GM23248 (cell line): ENCODE measurements at regions not wholly inside any gene's neighbourhood (a gene's known extent, or its start where the extent isn't known, plus 50 kb on each side); places are given as distances from the start of the nearest gene placed in this dataset.
"Not testable (repeated sequence)": the region's sequence is repeated elsewhere in the genome, so short reads cannot be mapped to it uniquely, and the experiment has no call there.

Source experiments
- DNase-seq: peaks from one replicate; pipeline ENCODE4 v3.0.0-alpha.2; 2015
- H2AFZ ChIP-seq: fragments of 200-600 bp; sonication (generic); 2 replicates; pipeline ENCODE4 v1.6.1; 2016; ENCODE audit warnings: antibody characterized with exemption
- H3F3A ChIP-seq: fragments of 200-600 bp; sonication (generic); 2 replicates; pipeline ENCODE4 v1.6.1; 2016; ENCODE audit warnings: mild to moderate bottlenecking, antibody characterized with exemption, mixed run types; ENCODE audit not compliant: insufficient read depth
- H3K27ac ChIP-seq: fragments of 200-600 bp; sonication (generic); 2 replicates; pipeline ENCODE4 v1.5.1; 2016; ENCODE audit warnings: mild to moderate bottlenecking
- H3K27me3 ChIP-seq: fragments of 200-600 bp; sonication (generic); replicated peaks from 2 replicates; pipeline ENCODE4 v1.6.1; 2016; ENCODE audit warnings: mild to moderate bottlenecking; ENCODE audit not compliant: insufficient read depth
- H3K36me3 ChIP-seq: fragments of 200-600 bp; sonication (generic); 2 replicates; pipeline ENCODE4 v1.6.1; 2016; ENCODE audit warnings: low read depth, mild to moderate bottlenecking
- H3K4me1 ChIP-seq: fragments of 200-600 bp; sonication (generic); 2 replicates; pipeline ENCODE4 v1.6.1; 2016; ENCODE audit warnings: mild to moderate bottlenecking; ENCODE audit not compliant: insufficient read depth
- H3K4me2 ChIP-seq: fragments of 200-600 bp; sonication (generic); one replicate; pipeline ENCODE4 v1.6.1; 2016; ENCODE audit warnings: mild to moderate bottlenecking; ENCODE audit not compliant: unreplicated experiment
- H3K4me3 ChIP-seq: fragments of 200-600 bp; sonication (generic); 2 replicates; pipeline ENCODE4 v1.5.1; 2016; ENCODE audit warnings: mild to moderate bottlenecking
- H3K79me2 ChIP-seq: fragments of 200-600 bp; sonication (generic); 2 replicates; pipeline ENCODE4 v1.6.1; 2016; ENCODE audit warnings: mild to moderate bottlenecking; ENCODE audit not compliant: insufficient read depth
- H3K9ac ChIP-seq: fragments of 200-600 bp; sonication (generic); 2 replicates; pipeline ENCODE4 v1.6.1; 2016; ENCODE audit warnings: mild to moderate bottlenecking
- H3K9me2 ChIP-seq: fragments of 200-600 bp; sonication (generic); 2 replicates; pipeline ENCODE4 v1.6.1; 2016; ENCODE audit warnings: mixed run types, mild to moderate bottlenecking, moderate library complexity; ENCODE audit not compliant: insufficient read depth
- H3K9me3 ChIP-seq: fragments of 200-600 bp; sonication (generic); one replicate; pipeline ENCODE4 v1.6.1; 2017; ENCODE audit warnings: low read depth
- H4K20me1 ChIP-seq: fragments of 200-600 bp; sonication (generic); 2 replicates; pipeline ENCODE4 v1.6.0; 2016; ENCODE audit not compliant: insufficient read depth
- EZH2 ChIP-seq: fragments of 200-600 bp; sonication (generic); IDR thresholded peaks from 2 replicates; pipeline ENCODE4 v1.6.1; 2018; ENCODE audit warnings: antibody characterized with exemption, mild to moderate bottlenecking; ENCODE audit not compliant: insufficient read depth, poor library complexity, severe bottlenecking
- EZH2phosphoT487 ChIP-seq: fragments of 200-600 bp; sonication (generic); IDR thresholded peaks from 2 replicates; pipeline ENCODE4 v1.6.1; 2018; ENCODE audit warnings: antibody characterized with exemption, moderate library complexity, mild to moderate bottlenecking, low read depth; ENCODE audit not compliant: insufficient read depth
- WGBS, 2 experiments: methylation state at CpG; one replicate each; pipeline ENCODE4 v1.1.6; 2015 to 2017; ENCODE audit warnings: low lambda C conversion rate in 2 of 2, low coverage in 1 of 2; ENCODE audit errors: missing lambda C conversion rate in 2 of 2; 5-methylcytosine and 5-hydroxymethylcytosine counted together
- in situ Hi-C: fragments of 300-500 bp; cut with MboI; formaldehyde crosslinking; loops from 2 replicates; pipeline ENCODE4 v1.15.0; 2020

- Histone ChIP-seq H3K9me2 (no peaks in the 10 kb centered on the region), H2AFZ (no peak overlapping the region), H3K27me3 (no peaks in the 10 kb centered on the region; the same call in 1 of the 2 replicates), H3K4me2 (no peak overlapping the region), H3K9ac (no peak overlapping the region), H3K79me2 (no peaks in the 10 kb centered on the region), H3K9me3 (no peaks in the 10 kb centered on the region), H4K20me1 (no peaks in the 10 kb centered on the region), H3K4me1 (no peaks in the 10 kb centered on the region), H3K36me3 (no peaks in the 10 kb centered on the region), H3K4me3 (no peak overlapping the region), H3F3A (no peaks in the 10 kb centered on the region), H3K27ac (no peak overlapping the region)
- in situ Hi-C loops, result no loop called here
- TF ChIP-seq EZH2 (no peak), EZH2phosphoT487 (no peak)
- WGBS, 2 experiments, result 51 to 55% methylated on average over 3 of the region's 3 CpGs
- no peak for DNase-seq
Observed at GRCh38 chr3:35900079-35900478, 260.8 kb downstream of the ARPP21 start.

GRCh38 chr3:35908366-35909232 lies 269.3 kb downstream of the ARPP21 start:
- H2AFZ ChIP-seq, result no peak overlapping the region
- no peaks in the 10 kb centered on the region for H3K9me3 ChIP-seq
- in situ Hi-C loops, result no loop called here
- no peak overlapping the region for H3K4me3 ChIP-seq
- peak; percentile 61 for DNase-seq
- TF ChIP-seq EZH2phosphoT487, result no peak
- TF ChIP-seq EZH2, result no peak
- H3K36me3 ChIP-seq, result no peaks in the 10 kb centered on the region
- no peak overlapping the region for H3K27ac ChIP-seq
- H3K9me2 ChIP-seq, result no peaks in the 10 kb centered on the region
- no peaks in the 10 kb centered on the region for H3K79me2 ChIP-seq
- H3K4me1 ChIP-seq, result no peaks in the 10 kb centered on the region
- H3F3A ChIP-seq, result no peaks in the 10 kb centered on the region
- no peak overlapping the region for H3K9ac ChIP-seq
- H3K27me3 ChIP-seq, result no peaks in the 10 kb centered on the region
- no peak overlapping the region for H3K4me2 ChIP-seq
- no peaks in the 10 kb centered on the region for H4K20me1 ChIP-seq
- 29% methylated on average over 9 of the region's 9 CpGs for WGBS, 2 experiments

- in situ Hi-C loops, result no loop called here
- Histone ChIP-seq H3K36me3 (no peaks in the 10 kb centered on the region), H4K20me1 (no peaks in the 10 kb centered on the region), H3K4me1 (no peaks in the 10 kb centered on the region), H3K9me2 (no peaks in the 10 kb centered on the region), H3K4me2 (no peak overlapping the region), H3K4me3 (no peak overlapping the region), H3K27me3 (no peaks in the 10 kb centered on the region), H2AFZ (no peak overlapping the region), H3K79me2 (no peaks in the 10 kb centered on the region), H3K27ac (no peak overlapping the region), H3K9me3 (no peaks in the 10 kb centered on the region), H3F3A (no peaks in the 10 kb centered on the region), H3K9ac (no peak overlapping the region)
- 50 to 52% methylated on average over 6 of the region's 6 CpGs for WGBS, 2 experiments
- TF ChIP-seq EZH2phosphoT487 (no peak), EZH2 (no peak)
- DNase-seq, result no peak
Observed at GRCh38 chr3:35919160-35919559, 279.8 kb downstream of the ARPP21 start.

- Histone ChIP-seq H3K27ac (no peak overlapping the region), H3K9me2 (no peaks in the 10 kb centered on the region), H3K4me1 (no peaks in the 10 kb centered on the region), H3F3A (no peaks in the 10 kb centered on the region), H3K4me3 (no peak overlapping the region), H3K9me3 (no peaks in the 10 kb centered on the region), H2AFZ (no peak overlapping the region), H3K79me2 (no peaks in the 10 kb centered on the region), H3K9ac (no peak overlapping the region), H3K4me2 (no peak overlapping the region), H4K20me1 (no peaks in the 10 kb centered on the region), H3K27me3 (no peaks in the 10 kb centered on the region), H3K36me3 (no peaks in the 10 kb centered on the region)
- TF ChIP-seq EZH2phosphoT487 (no peak), EZH2 (no peak)
- WGBS, 2 experiments, result 60 to 73% methylated on average over 4 of the region's 4 CpGs
- no peak for DNase-seq
- in situ Hi-C loops, result no loop called here
Observed at GRCh38 chr3:35921718-35922117, 282.4 kb downstream of the ARPP21 start.

GRCh38 chr3:35924070-35924469 lies 284.7 kb downstream of the ARPP21 start:
- H4K20me1 ChIP-seq, H3K9ac ChIP-seq, H3K9me2 ChIP-seq, H3K4me1 ChIP-seq, H3K36me3 ChIP-seq, in situ Hi-C loops, H3K27me3 ChIP-seq, H3K4me2 ChIP-seq, H3K79me2 ChIP-seq, H3K4me3 ChIP-seq, H3K9me3 ChIP-seq, H3K27ac ChIP-seq, H3F3A ChIP-seq, H2AFZ ChIP-seq: not testable (repeated sequence)
- DNase-seq, result peak; percentile 40
